ENCODE measurements at regions not wholly inside any gene's neighbourhood (a gene's known extent, or its start where the extent isn't known, plus 50 kb on each side); places are given as distances from the start of the nearest gene placed in this dataset.

DNA sequence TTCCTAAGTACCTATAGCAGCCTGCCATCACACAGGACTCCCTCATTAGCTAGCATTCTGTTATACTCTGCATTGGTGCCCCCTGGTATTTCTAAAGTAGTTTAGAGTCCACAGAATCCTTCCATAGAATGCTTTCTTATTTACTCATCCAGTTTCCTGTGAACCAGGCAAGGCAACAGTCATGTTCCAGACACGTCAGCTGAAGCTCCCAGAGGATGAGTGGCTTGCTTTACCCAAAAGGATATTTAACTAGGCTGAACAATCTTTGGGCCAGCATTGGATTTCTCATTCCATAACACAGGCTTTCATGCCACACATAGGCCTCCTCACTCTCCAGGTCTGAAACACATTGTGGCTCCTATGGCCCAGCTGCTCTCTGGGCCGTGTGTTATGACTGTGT lies 203.8 kb upstream of the MAP3K7 start:
- no peak for DNase-seq (ENCODE audit: low read depth)
- TF ChIP-seq, protein P1, sequence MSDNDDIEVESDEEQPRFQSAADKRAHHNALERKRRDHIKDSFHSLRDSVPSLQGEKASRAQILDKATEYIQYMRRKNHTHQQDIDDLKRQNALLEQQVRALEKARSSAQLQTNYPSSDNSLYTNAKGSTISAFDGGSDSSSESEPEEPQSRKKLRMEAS (IDR thresholded peaks at IDR 0.05; ENCODE audit: low read depth, low read length): no peak
- no peak for TF ChIP-seq POLR2A (IDR thresholded peaks at IDR 0.05; ENCODE audit: extremely low read depth, insufficient read length)
- no peak for TF ChIP-seq MYC (IDR thresholded peaks at IDR 0.05; ENCODE audit: low read depth, low read length)
- no peak for TF ChIP-seq CTCF (IDR thresholded peaks at IDR 0.05; ENCODE audit: low read depth, low read length)
- H3K4me3 ChIP-seq (ENCODE audit: low read depth, low read length): no peak overlapping the region

DNA sequence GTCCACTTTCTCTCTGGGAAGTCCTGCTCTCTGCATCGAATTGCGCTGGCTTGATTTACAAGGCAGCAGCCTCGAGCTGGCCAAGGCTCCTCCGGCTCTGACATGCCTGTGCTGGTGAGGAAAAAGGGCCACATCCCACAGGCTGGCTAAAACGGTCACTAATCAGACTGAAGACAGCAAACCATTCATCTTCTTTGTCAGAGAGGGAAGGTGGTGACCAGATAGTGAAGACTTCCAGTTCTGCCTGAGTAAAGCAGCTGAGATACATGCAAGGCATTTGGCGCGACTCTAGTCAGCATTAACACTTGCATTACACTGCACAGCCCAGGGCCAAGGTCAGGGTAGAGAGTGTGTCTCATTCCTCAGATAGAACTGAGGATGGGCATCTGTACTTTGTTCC lies 203.2 kb upstream of the MAP3K7 start:
- TF ChIP-seq, protein P1 (IDR thresholded peaks at IDR 0.05; ENCODE audit: low read depth, low read length): no peak
- no peak for TF ChIP-seq POLR2A (IDR thresholded peaks at IDR 0.05; ENCODE audit: extremely low read depth, insufficient read length)
- TF ChIP-seq CTCF (IDR thresholded peaks at IDR 0.05; ENCODE audit: low read depth, low read length): no peak
- TF ChIP-seq MYC (IDR thresholded peaks at IDR 0.05; ENCODE audit: low read depth, low read length): no peak
- no peak for DNase-seq (ENCODE audit: low read depth)
- H3K4me3 ChIP-seq (ENCODE audit: low read depth, low read length): no peak overlapping the region

- TF ChIP-seq POLR2A (IDR thresholded peaks at IDR 0.05; ENCODE audit: extremely low read depth, insufficient read length) (no peak), CTCF (IDR thresholded peaks at IDR 0.05; ENCODE audit: low read depth, low read length) (no peak), MYC (IDR thresholded peaks at IDR 0.05; ENCODE audit: low read depth, low read length) (no peak)
- TF ChIP-seq, protein P1 (IDR thresholded peaks at IDR 0.05; ENCODE audit: low read depth, low read length): no peak
- no peak overlapping the region for H3K4me3 ChIP-seq (ENCODE audit: low read depth, low read length)
- no peak for DNase-seq (ENCODE audit: low read depth)
Measured at GRCh38 chr6:90788781-90789180, 201.9 kb upstream of the MAP3K7 start.

- TF ChIP-seq, protein P1 (IDR thresholded peaks at IDR 0.05; ENCODE audit: low read depth, low read length): no peak
- no peak for TF ChIP-seq POLR2A (IDR thresholded peaks at IDR 0.05; ENCODE audit: extremely low read depth, insufficient read length)
- no peak for TF ChIP-seq CTCF (IDR thresholded peaks at IDR 0.05; ENCODE audit: low read depth, low read length)
- no peak for TF ChIP-seq MYC (IDR thresholded peaks at IDR 0.05; ENCODE audit: low read depth, low read length)
- H3K4me3 ChIP-seq (ENCODE audit: low read depth, low read length): no peak overlapping the region
- DNase-seq (ENCODE audit: low read depth): no peak
Measured at GRCh38 chr6:90787446-90787845, 200.6 kb upstream of the MAP3K7 start.

DNA sequence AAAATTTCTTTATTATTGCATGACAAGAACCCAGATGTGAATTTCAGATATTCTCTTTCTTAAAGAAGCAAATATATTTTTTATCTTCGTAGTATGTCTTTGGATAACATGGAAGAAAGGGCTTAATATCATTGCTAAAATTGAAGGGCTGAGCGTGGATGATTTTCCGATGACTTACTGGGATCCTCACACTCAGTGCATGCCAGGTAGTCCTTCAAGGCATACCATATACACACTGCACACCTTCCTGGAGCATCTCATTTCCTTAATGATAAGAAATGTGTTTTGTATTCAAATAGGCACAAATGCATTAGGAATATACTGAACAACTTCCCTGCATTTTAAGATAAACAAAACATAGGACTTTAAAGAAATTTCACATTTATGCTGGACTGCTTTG lies 193.9 kb upstream of the MAP3K7 start:
- TF ChIP-seq MYC (IDR thresholded peaks at IDR 0.05; ENCODE audit: low read depth, low read length): no peak
- TF ChIP-seq POLR2A (IDR thresholded peaks at IDR 0.05; ENCODE audit: extremely low read depth, insufficient read length): no peak
- TF ChIP-seq CTCF (IDR thresholded peaks at IDR 0.05; ENCODE audit: low read depth, low read length): no peak
- TF ChIP-seq, protein P1 (IDR thresholded peaks at IDR 0.05; ENCODE audit: low read depth, low read length): no peak
- no peak overlapping the region for H3K4me3 ChIP-seq (ENCODE audit: low read depth, low read length)
- DNase-seq (ENCODE audit: low read depth): no peak

GRCh38 chr6:90780141-90780540 lies 193.3 kb upstream of the MAP3K7 start:
- no peak overlapping the region for H3K4me3 ChIP-seq (ENCODE audit: low read depth, low read length)
- TF ChIP-seq CTCF (IDR thresholded peaks at IDR 0.05; ENCODE audit: low read depth, low read length): no peak
- TF ChIP-seq, protein P1 (IDR thresholded peaks at IDR 0.05; ENCODE audit: low read depth, low read length): no peak
- TF ChIP-seq POLR2A (IDR thresholded peaks at IDR 0.05; ENCODE audit: extremely low read depth, insufficient read length): no peak
- TF ChIP-seq MYC (IDR thresholded peaks at IDR 0.05; ENCODE audit: low read depth, low read length): no peak
- no peak for DNase-seq (ENCODE audit: low read depth)
